Retinal pigment epithelial cell (primary cell): ENCODE measurements at regions not wholly inside any gene's neighbourhood (a gene's known extent, or its start where the extent isn't known, plus 50 kb on each side); places are given as distances from the start of the nearest gene placed in this dataset.
A peak's percentile ranks its signal among the peaks of the same experiment; 100 is the strongest.

ENCODE experiments used
- DNase-seq: peaks from one replicate; pipeline ENCODE4 v3.0.0-alpha.2; 2010; ENCODE audit warnings: low read depth
- H3K4me3 ChIP-seq: 2 replicates; pipeline ENCODE4 v1.5.1; 2011; ENCODE audit warnings: mild to moderate bottlenecking, low read length, control low read depth, moderate library complexity
- TF ChIP-seq, protein P1 (sequence below): conservative IDR thresholded peaks from 2 replicates; pipeline ENCODE4 v1.5.1; 2011; ENCODE audit warnings: low read depth, low read length, control low read depth, inconsistent platforms

DNA sequence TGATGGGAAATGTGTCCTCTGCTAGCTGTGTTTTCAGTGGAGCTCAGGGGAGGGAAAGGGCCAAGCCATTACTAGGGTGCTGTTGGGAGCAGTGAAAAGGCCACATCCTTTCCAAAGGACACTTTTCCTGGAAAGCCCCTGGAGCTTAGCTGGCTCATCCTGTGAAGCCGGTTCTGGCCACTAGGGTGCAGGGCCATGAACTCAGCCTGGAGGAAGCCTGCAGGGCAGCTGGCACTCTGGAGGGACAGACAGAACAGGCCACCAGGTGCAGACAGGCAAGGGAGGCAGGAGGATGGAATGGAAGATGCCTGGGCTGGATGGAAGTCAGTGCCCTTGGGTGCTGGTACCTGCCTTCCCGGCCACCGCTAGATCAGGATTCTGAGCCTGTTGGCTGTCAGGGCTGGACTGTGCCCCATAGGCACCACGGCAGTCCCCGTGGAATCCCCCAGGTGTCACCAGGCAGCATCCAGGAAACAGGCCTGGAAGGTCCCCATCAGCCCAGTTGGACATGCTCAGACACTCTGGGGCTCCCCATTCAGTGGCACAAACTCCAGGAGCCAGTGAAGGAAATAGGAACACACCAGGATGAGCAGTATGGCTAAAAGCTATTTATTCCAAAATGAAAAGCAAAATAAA is 76.2 kb upstream of the C2CD4B start:
- TF ChIP-seq, protein P1, sequence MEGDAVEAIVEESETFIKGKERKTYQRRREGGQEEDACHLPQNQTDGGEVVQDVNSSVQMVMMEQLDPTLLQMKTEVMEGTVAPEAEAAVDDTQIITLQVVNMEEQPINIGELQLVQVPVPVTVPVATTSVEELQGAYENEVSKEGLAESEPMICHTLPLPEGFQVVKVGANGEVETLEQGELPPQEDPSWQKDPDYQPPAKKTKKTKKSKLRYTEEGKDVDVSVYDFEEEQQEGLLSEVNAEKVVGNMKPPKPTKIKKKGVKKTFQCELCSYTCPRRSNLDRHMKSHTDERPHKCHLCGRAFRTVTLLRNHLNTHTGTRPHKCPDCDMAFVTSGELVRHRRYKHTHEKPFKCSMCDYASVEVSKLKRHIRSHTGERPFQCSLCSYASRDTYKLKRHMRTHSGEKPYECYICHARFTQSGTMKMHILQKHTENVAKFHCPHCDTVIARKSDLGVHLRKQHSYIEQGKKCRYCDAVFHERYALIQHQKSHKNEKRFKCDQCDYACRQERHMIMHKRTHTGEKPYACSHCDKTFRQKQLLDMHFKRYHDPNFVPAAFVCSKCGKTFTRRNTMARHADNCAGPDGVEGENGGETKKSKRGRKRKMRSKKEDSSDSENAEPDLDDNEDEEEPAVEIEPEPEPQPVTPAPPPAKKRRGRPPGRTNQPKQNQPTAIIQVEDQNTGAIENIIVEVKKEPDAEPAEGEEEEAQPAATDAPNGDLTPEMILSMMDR: peak; percentile 52
- no peak for DNase-seq
- no peak overlapping the region for H3K4me3 ChIP-seq

DNA sequence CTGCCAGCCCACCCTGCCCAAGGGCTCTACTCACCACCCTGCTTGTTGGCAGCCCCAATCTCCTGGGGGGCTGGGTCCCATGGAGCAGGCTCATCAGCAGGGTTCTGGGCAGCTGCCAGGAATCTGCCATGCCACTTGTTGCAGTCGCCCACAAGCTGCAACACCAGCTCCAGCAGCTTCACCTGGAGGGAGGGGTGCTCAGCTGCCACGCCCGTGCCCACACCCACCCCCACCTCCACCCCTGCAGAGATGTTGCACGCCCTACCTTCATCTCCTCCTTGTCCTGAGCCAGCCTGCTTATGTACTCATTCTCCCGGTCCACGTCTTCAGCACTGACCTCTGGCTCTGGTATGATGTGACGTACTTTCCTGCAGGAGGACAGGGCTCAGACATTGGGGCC is 77.9 kb upstream of the C2CD4B start:
- no peak overlapping the region for H3K4me3 ChIP-seq
- TF ChIP-seq, protein P1: no peak
- DNase-seq: no peak

DNA sequence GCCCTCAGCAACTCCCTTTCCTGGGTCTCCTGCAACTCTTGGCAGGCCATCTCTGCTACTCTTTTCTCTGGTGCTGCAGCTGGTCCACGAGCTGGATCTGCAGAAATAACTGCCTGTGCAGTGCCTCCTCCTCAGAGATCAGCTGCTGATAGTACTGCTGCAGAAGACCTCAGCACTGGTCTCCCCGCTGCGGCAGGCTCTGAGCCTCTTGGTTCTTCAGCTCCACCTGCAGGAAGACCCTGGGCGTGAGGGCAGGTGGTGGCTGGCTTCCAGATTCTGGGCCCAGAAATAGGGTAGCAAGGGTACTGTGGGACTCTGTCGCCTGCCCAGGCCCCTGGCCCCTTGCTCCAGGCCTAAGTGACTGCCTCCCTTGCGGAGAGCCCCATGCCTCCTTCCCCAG is 79.7 kb upstream of the C2CD4B start:
- H3K4me3 ChIP-seq: no peak overlapping the region
- TF ChIP-seq, protein P1: no peak
- no peak for DNase-seq

DNA sequence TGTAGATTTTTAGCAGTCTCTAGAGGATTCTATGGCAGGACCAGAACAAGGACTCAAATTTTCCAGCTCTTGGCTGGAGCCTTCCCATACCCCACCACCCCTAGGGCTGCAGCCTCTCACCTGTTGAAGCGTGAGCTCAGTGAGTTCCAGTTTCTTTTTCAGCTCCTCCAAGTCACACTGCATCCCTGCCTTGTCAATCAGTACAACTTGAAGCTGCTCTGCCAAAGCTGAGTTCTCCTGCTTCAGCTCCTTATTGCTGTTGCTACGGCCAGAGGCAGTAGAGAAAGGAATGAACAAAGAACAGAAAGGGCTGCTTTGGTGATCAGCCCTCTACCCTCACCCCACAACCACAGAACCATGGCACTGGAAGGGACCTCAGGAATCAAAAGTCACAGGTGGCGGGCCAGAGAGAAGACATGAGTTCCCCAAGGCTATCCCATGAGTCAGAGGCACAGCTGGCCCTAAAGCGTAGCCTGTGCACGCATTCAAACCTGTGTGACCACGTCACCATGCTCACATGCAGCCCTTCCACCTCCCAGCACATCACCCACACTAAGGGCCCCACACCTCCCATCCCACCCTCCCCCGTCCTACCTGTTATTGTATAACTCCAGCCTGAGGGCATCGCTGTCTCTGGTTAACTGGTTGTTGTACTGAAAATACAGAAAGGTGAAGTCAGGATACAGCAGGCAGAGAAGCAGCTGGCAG is 83.3 kb upstream of the C2CD4B start:
- TF ChIP-seq, protein P1: no peak
- no peak overlapping the region for H3K4me3 ChIP-seq
- no peak for DNase-seq

DNA sequence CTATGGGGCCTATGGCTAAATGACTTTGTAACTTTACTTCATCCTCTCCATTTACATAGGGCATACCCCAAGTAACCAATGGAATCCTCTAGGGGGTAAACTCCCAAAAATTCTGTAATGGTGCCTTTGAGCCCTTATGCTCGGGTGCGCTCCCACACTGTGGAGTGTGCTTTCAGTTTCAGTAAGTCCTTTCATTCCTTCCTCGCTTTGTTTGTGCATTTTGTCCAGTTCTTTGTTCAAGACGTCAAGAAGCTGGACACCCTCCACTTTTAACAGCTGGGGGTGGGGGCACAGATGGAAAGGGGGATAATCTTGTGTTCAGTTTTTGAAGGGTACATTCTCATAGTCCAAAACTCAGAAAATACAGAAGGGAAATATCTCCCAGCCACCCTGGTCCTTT is 84.4 kb upstream of the C2CD4B start:
- TF ChIP-seq, protein P1: no peak
- no peak for DNase-seq

DNA sequence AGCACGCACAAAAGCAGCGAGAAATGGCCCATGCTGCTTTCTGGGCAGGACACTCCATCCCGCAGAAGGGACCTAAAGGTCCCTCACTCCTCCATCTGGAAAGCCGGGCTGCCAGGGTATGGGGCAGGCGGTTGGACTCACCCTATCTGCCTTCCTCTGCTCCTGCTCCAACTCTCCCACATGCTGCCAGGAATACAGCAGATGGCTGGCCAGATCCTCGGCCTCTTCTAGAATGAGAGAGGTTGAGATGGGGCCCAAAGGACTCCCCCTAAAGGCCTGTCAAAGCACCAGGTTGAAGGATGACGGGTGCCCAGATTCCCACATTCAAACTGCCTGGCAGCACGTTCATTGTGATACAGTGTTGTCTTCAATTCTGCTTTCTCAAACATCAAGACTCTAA is 85.1 kb upstream of the C2CD4B start:
- H3K4me3 ChIP-seq: no peak overlapping the region
- no peak for DNase-seq
- TF ChIP-seq, protein P1: no peak

More for the DNA sequence above, 84.4 kb upstream of the C2CD4B start:
- no peak overlapping the region for H3K4me3 ChIP-seq

DNA sequence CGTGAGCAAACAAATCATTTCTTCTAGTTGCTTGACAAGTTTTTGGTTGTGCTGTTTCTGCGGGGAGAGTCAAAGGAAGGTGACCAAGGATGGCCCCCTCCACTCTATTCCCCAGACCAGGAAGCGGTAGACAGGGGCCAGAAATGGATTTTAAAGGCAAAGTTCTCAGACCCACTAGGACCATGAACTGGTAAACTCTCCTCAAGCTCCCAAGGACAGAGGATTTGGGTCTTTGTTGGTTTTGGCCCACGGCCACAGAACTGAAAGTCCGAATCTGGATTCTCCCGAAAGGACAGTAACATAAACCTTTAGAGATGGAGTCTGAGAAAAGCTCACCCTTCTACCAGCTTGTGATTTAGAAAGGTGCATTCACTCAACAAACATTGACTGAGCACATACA is 85.9 kb upstream of the C2CD4B start:
- DNase-seq: no peak
- TF ChIP-seq, protein P1: no peak
- no peak overlapping the region for H3K4me3 ChIP-seq
